D721Med (cell line): ENCODE measurements at regions not wholly inside any gene's neighbourhood (a gene's known extent, or its start where the extent isn't known, plus 50 kb on each side); places are given as distances from the start of the nearest gene placed in this dataset.
A peak's percentile ranks its signal among the peaks of the same experiment; 100 is the strongest.

Experiments used
- DNase-seq: peaks from one replicate; pipeline ENCODE4 v3.0.0; 2011; ENCODE audit warnings: low spot score; ENCODE audit not compliant: insufficient read length
- FAIRE-seq: peaks from 2 replicates; lab custom pipeline; 2011; peaks lifted over from hg19 to GRCh38; lab: Jason Lieb, UNC
- CTCF ChIP-seq: IDR thresholded peaks from 2 replicates; pipeline ENCODE4 v1.5.1; 2012; ENCODE audit warnings: mild to moderate bottlenecking, control low read depth; ENCODE audit not compliant: insufficient read depth; ENCODE audit errors: missing control alignments

- FAIRE-seq = no peak
- no peak for DNase-seq
- no peak for TF ChIP-seq CTCF
These were observed 133.9 kb upstream of the ERCC6L2 start for GRCh38 chr9:95741631-95742030.

- no peak for TF ChIP-seq CTCF
These were observed 135.1 kb upstream of the ERCC6L2 start for GRCh38 chr9:95740217-95741004.

GRCh38 chr9:95738438-95738837 lies 137.1 kb upstream of the ERCC6L2 start:
- FAIRE-seq (no peak), DNase-seq (no peak)
- TF ChIP-seq CTCF = no peak

More at GRCh38 chr9:95740217-95741004, 135.1 kb upstream of the ERCC6L2 start:
- FAIRE-seq (no peak), DNase-seq (no peak)

- DNase-seq (no peak), FAIRE-seq (no peak)
- no peak for TF ChIP-seq CTCF
These were observed 138.5 kb upstream of the ERCC6L2 start for GRCh38 chr9:95736891-95737522.

GRCh38 chr9:95736370-95736769 lies 139.1 kb upstream of the ERCC6L2 start:
- FAIRE-seq = no peak
- TF ChIP-seq CTCF = peak; percentile 24
- DNase-seq = no peak

GRCh38 chr9:95735701-95736100 lies 139.8 kb upstream of the ERCC6L2 start:
- TF ChIP-seq CTCF = no peak
- no peak for FAIRE-seq

More at GRCh38 chr9:95735701-95736100, 139.8 kb upstream of the ERCC6L2 start:
- no peak for DNase-seq
